Lower lobe of right lung (tissue), 2 donors: ENCODE measurements at regions not wholly inside any gene's neighbourhood (a gene's known extent, or its start where the extent isn't known, plus 50 kb on each side); places are given as distances from the start of the nearest gene placed in this dataset.

Source experiments
- ATAC-seq, 2 donors: fragments of 200-7000 bp; cut with Tn5 transposase; one replicate each; pipeline ENCODE4 v1.9.1; 2020 to 2022; ENCODE audit warnings: mild to moderate bottlenecking in 2 of 2, moderate library complexity in 2 of 2
- DNase-seq: peaks from one replicate; pipeline ENCODE4 v3.0.0-alpha.2; 2020
- H3K27ac ChIP-seq: fragments of 200-600 bp; one replicate; pipeline ENCODE4 v1.8.0; 2022
- H3K27me3 ChIP-seq: fragments of 200-600 bp; one replicate; pipeline ENCODE4 v1.8.0; 2022; ENCODE audit warnings: low read depth
- H3K36me3 ChIP-seq: fragments of 200-600 bp; one replicate; pipeline ENCODE4 v1.8.0; 2022; ENCODE audit warnings: mild to moderate bottlenecking
- H3K4me1 ChIP-seq: fragments of 200-600 bp; one replicate; pipeline ENCODE4 v1.8.0; 2022
- H3K4me3 ChIP-seq: fragments of 200-600 bp; one replicate; pipeline ENCODE4 v1.8.0; 2022; ENCODE audit warnings: mild to moderate bottlenecking
- H3K9me3 ChIP-seq: fragments of 200-600 bp; one replicate; pipeline ENCODE4 v1.8.0; 2022
- CTCF ChIP-seq: fragments of 200-600 bp; IDR thresholded peaks from one replicate; pipeline ENCODE4 v1.8.0; 2022; ENCODE audit warnings: antibody characterized with exemption, mild to moderate bottlenecking
- intact Hi-C: fragments of 100-400 bp; cut with DNase I; formaldehyde crosslinking; loops from one replicate; pipeline ENCODE4 v1.11.0; 2022
- donor health status: DM: no; HTN: yes; CAD: no; lungs with severe emphysema.

DNA sequence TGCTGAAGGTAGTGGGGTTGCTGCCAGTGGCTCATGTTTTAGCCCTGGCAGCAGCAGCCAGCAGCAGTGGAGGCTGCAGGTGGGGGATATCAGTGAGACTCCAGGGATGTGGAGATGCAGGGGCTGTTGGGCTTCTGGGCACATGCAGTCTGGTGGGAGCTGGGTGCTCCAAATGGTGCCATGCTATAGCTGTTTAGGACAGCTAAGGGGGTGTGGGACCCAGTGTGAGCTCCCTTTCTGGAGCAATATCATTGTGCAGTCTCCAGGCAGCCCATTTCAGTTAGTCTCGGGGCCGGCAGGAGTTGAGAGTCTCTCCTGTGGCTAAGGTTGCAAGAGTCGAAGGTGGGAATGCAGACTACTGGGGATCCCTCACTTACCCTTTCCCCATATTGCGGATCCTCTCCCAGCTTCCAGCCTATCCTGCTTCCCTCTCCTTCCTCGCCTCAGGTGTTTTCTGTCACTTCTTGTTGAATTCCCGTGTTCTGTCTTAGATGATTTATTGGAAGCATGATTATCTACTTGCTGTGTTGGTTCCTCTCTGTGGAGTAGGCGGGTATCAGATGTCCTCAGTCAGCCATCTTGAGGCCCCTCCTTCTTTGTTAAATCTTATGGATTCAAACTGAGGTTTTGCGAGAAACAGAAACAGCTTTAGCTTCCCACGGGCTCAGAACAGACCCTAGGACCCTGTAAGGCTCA is 112.0 kb downstream of the FAM43A start:
- Histone ChIP-seq H3K4me3 (no peak overlapping the region), H3K9me3 (no peaks in the 10 kb centered on the region), H3K36me3 (no peaks in the 10 kb centered on the region), H3K27ac (no peak overlapping the region), H3K27me3 (no peaks in the 10 kb centered on the region), H3K4me1 (no peaks in the 10 kb centered on the region)
- no peak for DNase-seq
- ATAC-seq = no peak
- no peak for TF ChIP-seq CTCF
- intact Hi-C loops = no loop called here

DNA sequence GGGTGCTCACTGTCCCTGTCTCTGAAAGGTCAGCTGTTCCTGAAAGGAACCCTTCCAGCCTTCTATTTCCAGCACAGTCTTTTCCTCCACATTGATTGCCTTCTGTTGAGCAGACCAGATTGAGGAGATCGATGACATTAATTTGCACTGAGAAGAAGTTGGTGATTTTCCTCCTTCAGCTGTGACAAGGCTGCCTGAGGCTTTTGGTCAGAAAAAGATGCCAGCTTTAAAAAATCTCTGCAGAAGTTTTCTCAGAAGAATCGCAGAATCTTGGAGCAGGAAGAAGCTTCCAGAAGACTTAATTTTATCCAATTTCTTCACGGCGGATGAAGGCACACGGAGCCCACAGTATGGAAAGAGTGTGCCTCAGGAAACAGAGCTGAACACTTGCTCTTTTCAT is 112.8 kb downstream of the FAM43A start:
- H3K4me3 ChIP-seq = no peak overlapping the region
- no peaks in the 10 kb centered on the region for H3K36me3 ChIP-seq
- H3K27ac ChIP-seq = no peak overlapping the region
- ATAC-seq = no peak
- H3K4me1 ChIP-seq = no peaks in the 10 kb centered on the region
- no peaks in the 10 kb centered on the region for H3K9me3 ChIP-seq
- DNase-seq = no peak
- H3K27me3 ChIP-seq = no peaks in the 10 kb centered on the region
- intact Hi-C loops = no loop called here
- no peak for TF ChIP-seq CTCF

- TF ChIP-seq CTCF = no peak
- DNase-seq = no peak
- no peak for ATAC-seq
- H3K27me3 ChIP-seq = no peaks in the 10 kb centered on the region
- no peaks in the 10 kb centered on the region for H3K36me3 ChIP-seq
- H3K4me1 ChIP-seq = no peaks in the 10 kb centered on the region
- no peaks in the 10 kb centered on the region for H3K9me3 ChIP-seq
- H3K27ac ChIP-seq = no peak overlapping the region
- intact Hi-C loops = no loop called here
- H3K4me3 ChIP-seq = no peak overlapping the region
These were observed 114.3 kb downstream of the FAM43A start for GRCh38 chr3:194800002-194800401.

DNA sequence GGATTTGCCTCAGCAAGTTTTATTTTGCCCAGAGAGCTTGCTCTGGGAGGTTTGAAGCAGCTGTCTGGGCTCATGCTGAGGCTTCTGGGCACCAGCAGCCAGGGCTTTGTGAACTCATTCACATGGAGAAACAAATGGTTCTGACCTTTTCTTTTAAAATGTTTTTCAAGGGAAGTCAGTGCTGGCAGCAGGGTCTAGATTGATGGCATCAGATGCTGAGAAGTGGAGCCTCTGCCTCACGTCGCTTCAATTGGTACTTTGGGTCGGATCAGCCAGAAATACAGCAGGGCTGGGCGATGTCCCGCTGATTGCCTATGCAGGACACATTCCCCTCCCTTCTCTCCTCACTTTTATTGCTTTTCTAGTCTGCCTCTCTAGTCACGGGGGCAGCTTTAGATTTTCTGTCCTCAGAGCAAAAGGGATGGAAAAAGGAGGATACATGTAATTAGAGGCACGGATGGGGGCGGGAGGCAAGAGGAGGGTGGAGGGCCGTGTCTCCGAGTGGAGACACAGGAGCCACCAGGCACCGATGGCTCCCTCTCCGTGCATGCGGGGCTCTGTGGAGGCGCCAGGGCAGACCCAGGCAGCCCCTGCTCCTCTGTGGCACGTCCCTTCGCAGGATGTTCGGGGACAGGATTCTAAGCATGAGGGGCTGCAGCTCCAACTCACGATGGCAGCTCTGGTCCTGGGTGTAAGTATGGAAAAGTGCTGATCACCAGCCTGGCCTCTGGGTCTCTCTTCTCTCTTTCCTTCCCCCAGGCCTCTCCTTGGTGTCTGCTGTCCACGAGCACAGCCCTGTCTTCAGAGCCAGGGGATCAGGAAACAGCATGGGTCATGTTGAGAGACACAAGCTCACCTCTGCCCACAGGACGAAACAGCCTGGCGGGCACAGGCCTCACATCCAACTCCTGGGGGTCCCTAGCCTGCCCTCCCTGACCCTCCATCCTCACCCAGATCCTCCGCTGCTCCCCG is 116.1 kb downstream of the FAM43A start:
- DNase-seq (no peak), ATAC-seq (no peak)
- no peak overlapping the region for H3K4me3 ChIP-seq
- no peaks in the 10 kb centered on the region for H3K36me3 ChIP-seq
- H3K27me3 ChIP-seq = no peaks in the 10 kb centered on the region
- no peaks in the 10 kb centered on the region for H3K9me3 ChIP-seq
- TF ChIP-seq CTCF = no peak
- H3K27ac ChIP-seq = no peak overlapping the region
- intact Hi-C loops = no loop called here
- no peaks in the 10 kb centered on the region for H3K4me1 ChIP-seq

DNA sequence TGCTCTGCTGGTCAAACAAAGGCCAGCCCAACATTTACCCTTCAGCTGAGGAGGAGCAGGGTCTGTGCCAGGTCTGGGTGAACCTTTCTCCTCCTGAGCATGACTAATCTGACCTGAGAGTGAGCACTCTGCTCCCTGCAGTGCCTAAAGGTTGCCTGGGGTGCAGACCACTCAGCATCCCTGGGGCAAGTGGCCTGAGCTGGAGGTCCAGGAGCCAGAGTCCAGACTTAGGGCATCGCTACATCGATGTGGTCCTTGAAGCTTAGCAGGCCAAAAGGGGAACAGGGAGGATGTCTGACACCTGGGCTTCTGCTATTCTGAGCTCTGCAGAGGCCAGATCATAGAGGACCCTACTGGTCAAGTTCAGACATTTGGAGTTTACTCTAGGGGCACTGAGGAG is 119.1 kb downstream of the FAM43A start:
- no peak for DNase-seq
- TF ChIP-seq CTCF = no peak
- intact Hi-C loops = no loop called here

More for the DNA sequence above, 119.1 kb downstream of the FAM43A start:
- H3K4me1 ChIP-seq = no peaks in the 10 kb centered on the region
- no peaks in the 10 kb centered on the region for H3K9me3 ChIP-seq
- H3K27ac ChIP-seq = no peak overlapping the region
- H3K36me3 ChIP-seq = no peaks in the 10 kb centered on the region
- no peak overlapping the region for H3K4me3 ChIP-seq
- no peaks in the 10 kb centered on the region for H3K27me3 ChIP-seq
- no peak for ATAC-seq
